ENCODE measurements at regions not wholly inside any gene's neighbourhood (a gene's known extent, or its start where the extent isn't known, plus 50 kb on each side); places are given as distances from the start of the nearest gene placed in this dataset.

- TF ChIP-seq CTCF (IDR thresholded peaks at IDR 0.05) (no peak), POLR2A (IDR thresholded peaks at IDR 0.05) (no peak)
These were observed 53.5 kb upstream of the ZNF516 start for GRCh38 chr18:76548541-76548940.

Data from right lobe of liver (tissue), 4 donors.